ENCODE measurements at regions not wholly inside any gene's neighbourhood (a gene's known extent, or its start where the extent isn't known, plus 50 kb on each side); places are given as distances from the start of the nearest gene placed in this dataset.

- no peak for TF ChIP-seq CTCF (conservative IDR thresholded peaks at IDR 0.05; ENCODE audit: low read length)
- TF ChIP-seq EZH2phosphoT487 (IDR thresholded peaks at IDR 0.05; ENCODE audit: borderline replicate concordance), result no peak
Observed at GRCh38 chr15:81432179-81432578, 58.2 kb upstream of the TMC3 start.

Measured in Loucy (cell line).